ENCODE measurements at regions not wholly inside any gene's neighbourhood (a gene's known extent, or its start where the extent isn't known, plus 50 kb on each side); places are given as distances from the start of the nearest gene placed in this dataset.

GRCh38 chr16:75780669-75781068 is 54.4 kb upstream of the CPHXL start:
- DNase-seq (ENCODE audit: low read depth) = no peak
- no peak overlapping the region for H3K4me3 ChIP-seq (ENCODE audit: low read depth, low read length)
- no peak for TF ChIP-seq CTCF (IDR thresholded peaks at IDR 0.05; ENCODE audit: insufficient read depth, low read depth, low read length)

- no peak for DNase-seq (ENCODE audit: low read depth)
- TF ChIP-seq CTCF (IDR thresholded peaks at IDR 0.05; ENCODE audit: insufficient read depth, low read depth, low read length) = no peak
- H3K4me3 ChIP-seq (ENCODE audit: low read depth, low read length) = no peak overlapping the region
Measured at GRCh38 chr16:75781683-75782343, 55.5 kb upstream of the CPHXL start.

- no peak for DNase-seq (ENCODE audit: low read depth)
- TF ChIP-seq CTCF (IDR thresholded peaks at IDR 0.05; ENCODE audit: insufficient read depth, low read depth, low read length) = no peak
- no peak overlapping the region for H3K4me3 ChIP-seq (ENCODE audit: low read depth, low read length)
Measured at GRCh38 chr16:75787440-75787839, 61.1 kb upstream of the CPHXL start.

GRCh38 chr16:75789237-75789636 is 62.9 kb upstream of the CPHXL start:
- H3K4me3 ChIP-seq (ENCODE audit: low read depth, low read length) = no peak overlapping the region
- DNase-seq (ENCODE audit: low read depth) = peak; percentile 55
- peak; percentile 81 for TF ChIP-seq CTCF (IDR thresholded peaks at IDR 0.05; ENCODE audit: insufficient read depth, low read depth, low read length)

GRCh38 chr16:75792771-75793492 is 66.6 kb upstream of the CPHXL start:
- H3K4me3 ChIP-seq (ENCODE audit: low read depth, low read length) = no peak overlapping the region
- TF ChIP-seq CTCF (IDR thresholded peaks at IDR 0.05; ENCODE audit: insufficient read depth, low read depth, low read length) = no peak
- no peak for DNase-seq (ENCODE audit: low read depth)

- no peak overlapping the region for H3K4me3 ChIP-seq (ENCODE audit: low read depth, low read length)
- DNase-seq (ENCODE audit: low read depth) = no peak
- no peak for TF ChIP-seq CTCF (IDR thresholded peaks at IDR 0.05; ENCODE audit: insufficient read depth, low read depth, low read length)
Measured at GRCh38 chr16:75793641-75794040, 67.4 kb upstream of the CPHXL start.
